ENCODE measurements at regions not wholly inside any gene's neighbourhood (a gene's known extent, or its start where the extent isn't known, plus 50 kb on each side); places are given as distances from the start of the nearest gene placed in this dataset.

DNA sequence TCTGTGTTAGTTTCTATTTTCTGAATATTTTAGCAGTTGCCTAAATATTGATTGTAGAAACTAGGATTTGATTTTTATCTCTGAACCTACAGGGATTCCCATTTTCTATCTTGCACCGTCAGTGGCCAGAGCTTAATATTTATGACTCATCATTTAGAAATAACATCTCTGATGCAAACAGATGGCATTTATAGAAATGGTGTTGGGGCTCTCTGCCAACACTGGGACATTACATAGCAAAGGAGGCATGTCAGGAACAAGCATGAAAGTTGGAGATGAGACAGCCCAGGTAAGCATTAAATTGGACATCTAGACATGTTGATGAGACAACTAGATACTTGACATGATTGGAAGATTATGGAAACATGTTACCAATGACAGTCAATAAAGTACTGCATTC, 165.3 kb upstream of the SYT4 start:
- TF ChIP-seq CTCF (IDR thresholded peaks at IDR 0.05) (no peak), POLR2A (IDR thresholded peaks at IDR 0.05) (no peak)
